Smooth muscle cell of the brain vasculature (primary cell): ENCODE measurements at regions not wholly inside any gene's neighbourhood (a gene's known extent, or its start where the extent isn't known, plus 50 kb on each side); places are given as distances from the start of the nearest gene placed in this dataset.
"Not testable (repeated sequence)": the region's sequence is repeated elsewhere in the genome, so short reads cannot be mapped to it uniquely, and the experiment has no call there.

ENCODE experiments used
- DNase-seq: peaks from one replicate; pipeline ENCODE4 v3.0.0-alpha.2; 2012; ENCODE audit warnings: low read depth, low spot score

DNA sequence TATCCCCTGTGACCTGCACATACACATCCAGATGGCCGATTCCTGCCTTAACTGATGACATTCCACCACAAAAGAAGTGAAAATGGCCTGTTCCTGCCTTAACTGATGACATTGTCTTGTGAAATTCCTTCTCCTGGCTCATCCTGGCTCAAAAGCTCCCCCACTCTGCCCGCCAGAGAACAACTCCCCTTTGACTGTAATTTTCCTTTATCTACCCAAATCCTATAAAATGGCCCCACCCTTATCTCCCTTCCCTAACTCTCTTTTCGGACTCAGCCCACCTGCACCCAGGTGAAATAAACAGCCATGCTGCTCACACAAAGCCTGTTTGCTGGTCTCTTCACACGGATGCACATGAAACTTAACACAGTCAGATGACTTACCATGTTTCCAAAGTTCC lies 403.8 kb downstream of the TBC1D32 start:
- DNase-seq, result not testable (repeated sequence)

DNA sequence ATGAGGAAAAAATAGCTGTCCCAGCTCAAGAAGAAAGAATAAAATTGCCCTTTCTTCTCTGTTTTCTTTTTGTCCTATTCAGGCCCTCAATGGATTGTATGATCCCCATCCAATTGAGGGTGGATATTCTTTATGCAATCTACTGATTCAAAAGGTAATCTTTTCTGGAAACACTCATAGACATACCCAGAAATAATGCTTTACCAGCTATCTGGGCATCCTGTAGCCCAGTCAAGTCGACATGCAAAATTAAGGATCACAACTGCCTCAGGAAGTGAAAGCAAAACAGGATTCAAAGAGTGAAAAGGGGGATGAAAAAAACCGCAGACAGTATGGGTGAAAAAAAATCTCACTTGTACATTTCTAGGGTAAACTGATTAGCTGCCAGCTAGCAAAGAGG lies 410.1 kb downstream of the TBC1D32 start:
- DNase-seq, result no peak

DNA sequence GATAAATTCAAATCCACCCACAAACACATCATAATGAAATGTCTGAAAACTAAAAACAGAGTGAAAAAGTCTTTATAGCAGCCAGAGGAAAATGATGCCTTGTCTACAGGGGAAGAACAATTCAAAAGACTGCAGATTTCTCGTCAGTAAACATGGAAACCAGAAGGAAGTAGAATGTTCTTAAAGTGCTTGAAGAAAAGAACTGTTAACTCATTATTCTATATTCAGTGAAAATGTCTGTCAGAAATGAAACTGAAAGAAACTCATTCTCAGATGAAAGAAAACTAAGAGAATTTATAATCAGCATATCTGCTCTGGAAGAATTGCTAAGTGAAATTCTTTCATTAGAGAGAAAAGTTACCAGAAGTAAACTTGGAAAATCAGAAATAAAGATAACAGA lies 416.1 kb downstream of the TBC1D32 start:
- no peak for DNase-seq

DNA sequence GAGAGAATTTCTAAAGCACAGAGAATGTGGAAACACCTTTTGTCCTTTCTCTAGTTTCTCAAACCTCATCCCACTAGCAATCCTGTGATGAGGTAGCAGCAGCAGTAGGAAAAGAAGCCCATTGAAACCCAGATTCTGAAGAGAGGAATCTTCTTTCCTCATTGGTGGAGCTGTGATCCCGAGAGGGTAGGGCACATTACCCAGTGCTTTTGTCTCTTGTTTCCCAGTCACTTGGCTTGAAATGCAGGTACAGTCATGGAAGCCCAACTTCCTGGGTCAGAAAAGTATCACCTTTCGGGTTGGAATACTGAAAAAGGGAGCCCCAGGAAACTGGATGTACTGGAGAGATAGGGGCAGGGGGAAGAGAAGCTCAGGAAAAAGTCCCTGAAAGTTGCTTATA lies 417.4 kb downstream of the TBC1D32 start:
- DNase-seq, result no peak

DNA sequence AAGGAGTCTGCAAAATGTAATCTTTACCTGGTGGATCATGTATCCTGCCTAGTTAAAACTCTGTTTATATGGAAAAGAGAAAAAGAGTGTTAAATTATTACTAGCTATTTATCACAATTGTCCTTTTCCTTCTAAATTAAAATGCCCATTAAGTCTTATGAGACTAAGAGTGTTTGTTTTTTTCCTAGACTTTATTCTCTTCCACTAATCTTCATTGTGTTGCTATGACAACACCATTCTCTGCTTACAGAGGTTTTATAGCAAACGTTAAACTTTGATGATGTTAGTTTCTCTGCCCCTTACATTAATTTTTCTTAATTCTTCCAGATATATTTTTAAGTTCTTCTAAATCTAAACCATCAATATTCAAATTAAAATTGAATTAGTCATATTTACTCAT lies 420.8 kb downstream of the TBC1D32 start:
- no peak for DNase-seq

DNA sequence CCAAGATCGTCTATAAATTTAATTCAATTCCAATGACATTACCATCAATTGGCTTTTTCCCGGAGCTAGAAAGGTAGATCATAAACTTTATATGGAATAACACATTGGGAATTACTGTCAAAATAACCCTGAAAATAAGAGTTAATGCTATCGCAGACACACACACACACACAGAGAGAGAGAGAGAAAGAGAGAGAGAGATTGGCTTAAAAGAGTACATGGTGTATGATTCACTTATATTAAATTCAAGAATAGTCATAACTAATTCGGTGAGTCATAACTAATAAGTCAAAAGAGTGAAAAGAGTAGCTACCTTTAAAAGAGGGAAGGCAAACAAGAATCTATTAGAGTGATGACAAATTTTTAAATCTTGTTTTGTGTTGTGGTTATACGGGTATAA lies 425.5 kb downstream of the TBC1D32 start:
- no peak for DNase-seq

DNA sequence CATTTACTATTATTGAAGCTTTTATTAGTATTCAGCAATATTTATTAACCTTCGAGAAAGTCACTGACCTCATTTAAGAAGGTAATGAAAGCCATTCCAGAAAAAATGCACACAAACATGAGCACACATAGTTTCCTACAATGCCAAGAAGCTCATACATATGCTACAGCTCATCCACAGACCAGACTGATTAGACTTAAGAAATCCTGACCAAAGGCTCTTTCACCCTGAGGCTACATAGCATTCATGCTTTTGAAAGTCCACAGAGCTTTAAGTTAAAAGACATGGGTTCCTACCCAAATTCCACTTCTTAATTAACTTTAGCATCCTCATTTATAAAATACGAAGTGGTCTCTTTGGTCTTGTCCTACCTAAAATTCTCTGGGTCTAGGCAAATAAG lies 430.4 kb downstream of the TBC1D32 start:
- DNase-seq, result no peak

DNA sequence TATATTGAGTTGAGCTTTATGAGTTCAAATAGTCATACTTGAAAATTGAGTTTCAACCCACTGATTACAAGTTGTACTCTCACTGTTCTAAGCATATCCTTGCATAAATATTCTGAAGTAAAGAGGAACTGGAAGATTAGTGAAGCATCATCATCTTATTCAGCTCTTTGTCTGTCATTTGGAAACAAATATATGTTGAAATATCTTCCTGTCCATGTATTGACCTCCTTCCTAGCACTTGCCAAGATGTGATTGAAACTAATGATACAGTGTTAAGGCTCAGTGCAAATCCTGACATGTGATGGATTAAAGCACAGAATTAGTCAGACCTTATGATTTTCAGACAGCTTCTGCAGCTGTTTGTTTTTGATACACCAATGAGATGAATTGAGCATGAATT lies 434.3 kb downstream of the TBC1D32 start:
- no peak for DNase-seq

DNA sequence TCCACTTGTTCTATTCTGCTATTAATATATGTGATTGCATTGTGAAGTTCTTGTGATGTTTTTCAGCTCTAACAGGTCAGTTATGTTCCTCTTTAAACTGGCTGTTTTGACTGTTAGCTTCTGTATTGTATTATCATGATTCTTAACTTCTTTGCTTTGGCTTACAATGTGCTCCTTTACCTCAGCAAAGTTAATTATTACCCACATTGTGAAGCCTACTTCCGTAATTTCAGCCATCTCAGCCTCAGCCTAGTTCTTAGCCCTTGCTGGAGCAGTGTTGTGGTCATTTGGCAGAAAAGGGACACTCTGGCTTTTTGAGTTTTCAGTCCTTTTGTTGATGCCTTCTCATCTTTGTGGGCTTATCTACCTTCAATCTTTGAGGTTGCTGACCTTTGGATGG lies 440.2 kb downstream of the TBC1D32 start:
- DNase-seq, result no peak

DNA sequence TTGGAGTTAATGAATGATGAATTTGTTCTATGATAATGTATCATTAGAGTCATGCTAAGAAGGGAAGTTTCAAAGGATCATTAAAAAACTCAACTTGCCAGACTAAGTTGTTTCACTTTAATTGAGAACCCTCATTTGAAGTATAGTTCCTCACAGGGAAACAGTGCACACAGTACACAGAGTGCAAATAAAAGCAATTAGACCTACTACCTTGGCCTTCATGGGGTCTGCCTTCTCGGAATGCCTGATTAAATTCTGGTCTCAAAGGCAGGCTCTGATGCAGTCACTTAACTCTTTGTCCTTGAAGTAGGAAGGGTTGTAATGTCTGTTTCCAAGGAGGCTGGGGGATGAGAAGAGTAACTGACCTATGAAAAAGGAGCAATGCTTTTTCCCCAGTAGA lies 457.3 kb downstream of the TBC1D32 start:
- no peak for DNase-seq

DNA sequence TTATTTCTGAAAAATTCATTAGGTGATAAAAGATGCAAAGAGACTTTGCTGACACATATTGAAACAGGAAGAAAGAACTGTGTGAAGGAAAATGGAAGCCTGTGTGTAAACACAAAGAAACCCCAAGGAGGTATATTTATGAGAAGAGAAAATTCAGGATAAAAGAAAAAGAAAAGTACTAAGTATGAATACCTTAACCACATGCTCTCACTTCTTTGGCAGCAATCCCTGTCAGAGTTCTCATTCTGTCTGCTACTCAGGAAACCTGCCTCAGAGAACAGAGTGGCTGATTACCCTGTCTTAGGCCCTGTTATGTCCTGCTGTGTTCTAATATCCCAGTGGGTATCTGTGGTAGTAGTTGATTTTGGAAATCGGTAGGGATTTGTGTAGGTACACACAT lies 457.9 kb downstream of the TBC1D32 start:
- DNase-seq, result no peak

DNA sequence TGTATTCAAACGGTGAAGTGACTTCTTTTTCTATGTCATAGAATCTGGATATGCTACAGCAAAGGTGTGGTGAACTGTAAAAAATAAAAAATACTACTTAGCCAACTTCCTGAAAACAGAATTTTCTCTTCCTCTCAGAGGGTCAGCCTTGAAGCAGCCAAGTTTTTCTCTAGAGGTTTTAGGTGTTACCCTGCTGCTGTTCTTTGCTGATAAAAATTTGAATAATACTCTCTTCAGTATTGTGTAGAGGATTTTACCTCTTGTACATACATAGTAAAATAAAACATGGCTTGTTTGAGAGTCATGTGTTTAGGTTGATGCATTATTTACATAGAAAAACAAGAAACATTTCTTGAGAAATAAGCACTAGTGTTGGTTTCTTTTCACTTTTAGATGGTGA lies 458.4 kb downstream of the TBC1D32 start:
- no peak for DNase-seq

DNA sequence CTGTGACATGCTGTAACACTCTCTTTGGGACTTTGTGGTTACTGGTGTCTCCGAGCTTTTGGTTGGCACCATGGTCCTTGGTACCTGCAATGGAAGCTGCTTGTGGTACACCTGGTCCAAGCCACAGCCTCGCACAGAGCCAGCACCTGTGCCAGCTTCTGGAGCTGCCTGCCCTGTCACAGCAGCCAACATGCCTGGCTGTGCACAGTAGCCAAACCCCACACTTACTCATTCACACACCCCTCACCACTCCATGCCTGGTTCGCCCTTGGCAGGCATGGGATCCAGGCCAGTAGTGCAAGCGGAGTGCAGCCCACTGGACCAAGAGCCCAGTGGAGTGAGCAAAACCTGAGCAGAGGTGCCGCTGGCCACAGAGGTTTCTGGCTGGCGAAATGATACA lies 459.9 kb downstream of the TBC1D32 start:
- no peak for DNase-seq

DNA sequence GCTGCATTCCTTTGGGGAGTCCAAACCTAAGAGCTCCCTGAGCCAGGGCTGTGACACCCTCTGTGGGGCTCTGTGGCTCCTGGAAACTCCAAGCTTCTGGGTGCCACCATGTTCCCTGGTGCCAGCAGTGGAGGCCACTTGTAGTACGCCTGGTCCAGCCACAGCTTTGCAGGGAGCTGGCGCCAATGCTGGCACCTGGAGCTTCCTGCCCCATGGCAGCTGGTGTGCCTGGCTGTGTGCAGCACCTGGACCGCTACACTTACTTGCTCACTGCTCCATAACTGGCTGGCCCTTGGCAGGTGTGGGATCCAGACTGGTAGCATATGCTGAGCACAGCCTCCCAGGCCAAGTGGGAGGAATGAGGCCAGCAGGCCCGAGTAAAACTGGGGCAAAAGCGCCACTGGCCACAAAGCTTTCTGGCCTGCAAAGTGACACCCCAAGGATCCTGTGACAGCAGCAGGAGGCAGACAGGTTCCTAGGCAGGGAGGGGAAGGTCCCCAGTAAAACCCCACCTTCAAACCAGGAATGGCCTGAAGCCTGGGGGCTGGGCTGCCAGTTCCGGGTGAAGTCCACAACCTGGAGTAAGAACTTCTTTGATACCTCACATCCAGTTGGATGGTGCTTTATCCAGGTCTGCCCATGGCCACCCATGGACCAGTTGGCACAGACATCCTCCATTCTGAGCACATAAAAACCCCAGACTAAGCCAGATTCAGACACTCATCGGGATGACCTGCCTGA lies 461.0 kb downstream of the TBC1D32 start:
- DNase-seq, result no peak

DNA sequence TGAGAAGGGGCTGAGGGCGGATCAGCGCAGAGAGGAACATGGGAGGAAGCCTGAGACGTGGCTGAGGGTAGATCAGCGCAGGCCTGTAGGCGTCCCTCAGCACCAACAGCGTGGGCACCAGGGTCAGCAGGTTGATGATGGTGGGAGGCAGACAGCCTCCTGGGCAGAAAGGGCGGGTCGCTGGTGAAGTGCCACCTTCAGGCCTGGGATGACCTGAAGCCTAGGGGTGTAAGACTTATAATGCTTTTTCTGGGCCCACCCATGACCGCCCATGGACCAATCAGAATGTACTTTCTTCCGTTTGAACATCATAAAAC lies 462.1 kb downstream of the TBC1D32 start:
- no peak for DNase-seq

DNA sequence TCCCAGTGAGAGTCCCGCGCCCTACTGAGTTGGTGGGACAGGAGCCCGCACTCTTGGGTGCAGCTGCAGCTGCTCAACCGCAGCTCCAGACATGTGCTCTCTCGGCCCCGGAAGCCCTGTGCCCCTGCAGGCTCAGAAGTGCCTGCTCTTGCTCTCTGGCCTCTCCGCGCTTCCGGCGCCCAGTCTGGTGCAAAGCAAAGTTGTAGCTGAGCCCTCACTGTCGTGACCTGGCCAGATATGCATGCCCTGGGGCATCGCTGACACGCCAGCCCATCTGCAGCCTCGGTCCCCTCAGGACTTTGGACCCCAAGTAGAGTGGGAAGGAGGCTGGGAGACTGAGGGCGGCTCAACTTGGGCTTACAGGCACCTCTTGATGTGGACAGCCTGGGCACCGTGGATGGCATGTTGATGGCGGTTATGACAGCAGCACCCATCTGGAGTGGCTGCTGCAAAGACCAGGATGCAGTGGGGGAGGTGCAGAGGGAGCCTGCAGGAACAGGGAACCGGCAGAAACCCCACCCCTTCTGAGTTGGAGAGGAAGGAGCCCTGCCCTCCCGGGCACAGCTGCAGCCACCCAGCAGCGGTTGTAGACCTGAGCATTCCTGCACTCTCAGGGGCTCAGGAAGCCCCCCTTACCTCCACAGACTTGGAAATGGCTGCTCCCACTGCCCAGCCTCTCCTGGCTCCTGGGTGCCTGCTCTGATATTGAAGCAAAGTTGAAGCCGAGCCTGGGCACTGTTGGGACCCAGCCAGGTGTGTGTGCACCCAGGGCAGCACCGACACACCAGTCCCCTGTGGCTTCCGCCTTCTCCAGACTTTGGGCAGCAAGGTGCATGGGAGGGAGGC lies 462.6 kb downstream of the TBC1D32 start:
- no peak for DNase-seq

DNA sequence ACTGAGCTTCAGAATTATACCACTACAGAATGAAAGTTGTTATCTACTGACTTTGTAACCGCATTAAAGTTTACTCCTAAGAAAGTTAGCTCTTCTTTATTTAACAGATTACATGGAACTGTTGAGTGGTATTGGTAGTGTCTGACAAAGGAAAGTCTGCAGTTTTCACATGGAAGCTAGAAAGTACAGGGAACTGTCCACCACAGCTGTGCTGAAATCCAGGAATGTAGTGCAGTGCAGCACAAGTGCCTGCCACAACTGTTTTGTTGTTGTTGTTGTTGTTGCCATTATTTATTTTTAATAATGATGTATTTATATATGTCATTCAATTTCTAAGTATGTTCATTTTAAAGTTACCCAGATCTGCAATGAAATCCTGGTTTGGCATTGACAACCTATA lies 464.9 kb downstream of the TBC1D32 start:
- DNase-seq, result no peak

DNA sequence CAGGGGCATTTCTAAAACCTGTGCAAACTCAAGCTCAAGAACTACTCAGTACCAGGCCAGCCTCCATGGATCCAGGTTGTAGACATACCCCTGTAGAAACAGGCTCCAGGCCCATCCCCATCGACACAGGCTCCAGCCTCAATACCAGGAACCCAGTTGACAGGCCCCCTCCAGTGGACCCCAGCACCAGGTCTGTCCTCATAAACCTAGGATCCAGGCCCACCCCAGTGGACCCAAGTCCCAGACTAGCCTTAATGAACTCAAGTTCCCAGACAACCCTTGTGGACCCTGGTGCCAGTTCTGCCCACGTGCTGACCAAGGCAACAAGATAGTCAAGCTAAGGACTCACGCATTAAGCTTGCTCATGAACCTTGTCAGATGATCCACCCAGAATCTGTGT lies 476.9 kb downstream of the TBC1D32 start:
- DNase-seq, result no peak

DNA sequence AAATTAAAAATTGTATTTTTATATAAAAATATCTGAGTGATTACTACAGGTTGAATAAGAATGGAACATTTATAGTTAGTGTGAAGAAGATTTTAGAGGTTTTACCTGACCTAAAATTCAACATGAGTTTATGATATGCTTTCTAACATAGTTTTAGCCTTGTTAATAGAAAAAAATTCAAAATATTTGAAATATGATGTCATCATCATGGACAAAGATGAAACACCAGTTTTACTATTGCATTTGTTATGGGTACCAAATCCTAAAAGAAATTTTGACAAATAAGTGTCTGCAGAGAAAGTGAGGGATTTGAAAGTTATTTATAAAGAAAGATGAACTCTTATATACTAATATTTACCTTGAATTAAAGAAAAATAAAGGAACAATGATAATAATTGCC lies 479.7 kb downstream of the TBC1D32 start:
- DNase-seq, result no peak

DNA sequence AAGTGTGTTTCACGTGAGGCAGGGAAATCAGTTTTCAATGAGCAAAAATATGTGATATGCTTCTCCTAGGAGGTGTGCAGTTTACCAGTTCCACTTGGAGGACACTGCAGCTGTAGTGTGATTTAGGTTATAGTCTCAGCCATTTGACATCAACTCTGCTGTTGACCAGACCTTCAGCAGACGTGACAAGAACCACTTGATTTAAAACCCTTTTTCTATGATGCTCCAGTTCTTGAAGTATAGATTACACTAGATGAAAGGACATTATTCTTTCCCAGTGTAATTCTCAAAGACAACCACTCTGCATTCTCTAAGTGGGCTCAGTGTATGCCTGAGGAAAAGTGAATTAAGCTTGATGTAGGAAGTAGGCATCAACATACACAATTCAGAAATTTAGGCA lies 480.8 kb downstream of the TBC1D32 start:
- no peak for DNase-seq

DNA sequence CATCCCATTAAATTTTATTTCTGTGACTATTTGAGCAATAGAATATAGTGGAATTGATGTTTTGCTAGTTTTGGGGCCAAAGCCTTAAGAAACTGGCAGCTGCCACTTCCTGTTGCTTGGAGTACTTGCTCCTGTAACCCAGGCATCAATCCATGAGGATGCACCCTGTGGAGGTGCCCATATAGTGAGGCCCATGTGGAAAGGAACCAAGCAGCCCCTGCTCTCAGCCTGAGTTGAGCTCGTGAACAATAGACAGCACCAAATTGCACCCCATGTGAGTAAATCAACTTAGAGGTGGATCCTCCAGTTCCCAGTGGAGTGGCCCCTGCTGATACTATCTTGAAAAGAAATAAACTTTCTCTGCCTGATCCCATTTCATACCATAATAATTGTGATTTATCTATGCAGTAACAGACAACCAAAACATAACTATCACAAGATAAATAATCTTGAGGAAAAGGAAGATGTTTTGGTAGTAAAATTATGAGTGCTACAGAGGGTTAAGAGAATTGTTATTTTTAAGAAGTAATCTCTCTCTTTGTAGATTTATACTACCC lies 481.9 kb downstream of the TBC1D32 start:
- no peak for DNase-seq

DNA sequence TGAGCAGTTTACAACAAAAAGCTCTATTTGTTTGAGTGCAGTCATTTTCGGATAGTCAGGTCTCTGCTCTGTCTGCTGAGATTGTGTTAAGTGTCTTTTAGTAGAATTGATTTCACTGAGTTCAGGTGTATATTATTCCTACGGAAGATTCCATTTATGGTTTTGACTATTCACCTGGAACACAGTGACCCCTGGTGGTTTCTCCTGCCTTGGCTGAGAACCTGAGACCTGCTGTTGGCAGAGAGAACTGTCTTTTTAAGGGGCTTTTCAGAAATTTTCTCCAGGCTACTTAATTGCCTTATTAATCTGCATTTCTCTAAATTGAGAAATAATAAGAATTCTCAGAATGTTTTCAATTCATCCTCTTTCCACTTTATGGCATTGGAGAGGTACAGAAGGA lies 508.0 kb downstream of the TBC1D32 start:
- DNase-seq, result no peak

DNA sequence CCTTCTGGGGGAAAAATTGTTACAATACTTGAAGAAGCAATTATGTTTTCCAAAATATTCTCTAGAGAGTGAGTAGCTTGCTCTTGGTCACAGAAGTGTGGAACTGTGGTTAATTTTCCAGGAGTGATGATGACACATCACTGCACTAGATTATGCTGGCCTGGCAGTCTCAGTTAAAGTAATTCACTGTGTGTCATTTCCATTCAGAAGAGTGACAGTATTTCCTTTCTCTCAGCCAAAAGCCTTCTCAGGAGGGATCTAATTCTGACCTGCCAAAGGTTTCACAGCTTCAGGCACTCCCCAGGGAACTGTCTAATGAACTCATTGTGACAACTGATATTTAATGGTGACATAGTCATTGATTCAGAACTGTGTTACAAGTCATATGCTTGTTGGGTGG lies 517.5 kb downstream of the TBC1D32 start:
- no peak for DNase-seq
